H1 (cell line): ENCODE measurements at regions not wholly inside any gene's neighbourhood (a gene's known extent, or its start where the extent isn't known, plus 50 kb on each side); places are given as distances from the start of the nearest gene placed in this dataset.

Experiments used
- CTCF ChIA-PET: fragments of 300-600 bp; sonication (Branson Sonifier 250); formaldehyde crosslinking; loops from one replicate; lab custom pipeline; 2021; ENCODE audit not compliant: partially characterized antibody; lab: Charles Lee
- POLR2A ChIA-PET: fragments of 300-600 bp; sonication (Branson Sonifier 250); formaldehyde crosslinking; loops from one replicate; lab custom pipeline; 2021; ENCODE audit warnings: inconsistent platforms; ENCODE audit not compliant: partially characterized antibody; lab: Charles Lee
- DNase-seq, 2 experiments: peaks; one replicate each; pipeline versions ENCODE4 v3.0.0 to v3.0.0-alpha.2; 2010 to 2022; ENCODE audit warnings: low spot score in 2 of 2, low read depth in 1 of 2, mixed read lengths in 1 of 2
- FAIRE-seq: peaks from 2 replicates; lab custom pipeline; 2011; peaks lifted over from hg19 to GRCh38; lab: Jason Lieb, UNC
- H2AFZ ChIP-seq: 2 replicates; pipeline ENCODE4 v1.8.1; 2012; ENCODE audit warnings: low read length, inconsistent platforms
- H2AK5ac ChIP-seq: 2 replicates; pipeline ENCODE4 v1.6.1; 2013; ENCODE audit warnings: low read depth, low read length
- H2BK120ac ChIP-seq: replicated peaks from 2 replicates; pipeline ENCODE3; 2013; ENCODE audit warnings: low read depth, low read length, inconsistent platforms
- H2BK12ac ChIP-seq: 2 replicates; pipeline ENCODE4 v1.6.1; 2013; ENCODE audit warnings: low read depth, low read length
- H2BK15ac ChIP-seq: 2 replicates; pipeline ENCODE4 v1.6.1; 2013; ENCODE audit warnings: low read length
- H2BK20ac ChIP-seq: 2 replicates; pipeline ENCODE4 v1.6.1; 2013; ENCODE audit warnings: low read length
- H2BK5ac ChIP-seq: 2 replicates; pipeline ENCODE4 v1.6.1; 2013; ENCODE audit warnings: low read depth, low read length
- H3K14ac ChIP-seq: 2 replicates; pipeline ENCODE4 v1.6.1; 2013; ENCODE audit warnings: inconsistent platforms; ENCODE audit not compliant: insufficient read length
- H3K18ac ChIP-seq: 2 replicates; pipeline ENCODE4 v1.6.1; 2013; ENCODE audit warnings: low read length; ENCODE audit errors: extremely low read depth
- H3K23ac ChIP-seq: 2 replicates; pipeline ENCODE4 v1.6.1; 2013; ENCODE audit warnings: inconsistent platforms; ENCODE audit not compliant: insufficient read length
- H3K23me2 ChIP-seq: 2 replicates; pipeline ENCODE4 v1.6.1; 2013; ENCODE audit warnings: low read depth, low read length
- H3K27ac ChIP-seq: 2 replicates; pipeline ENCODE4 v1.6.1; 2011; ENCODE audit warnings: low read depth, low read length, inconsistent platforms
- H3K27me3 ChIP-seq, 4 experiments: replicated peaks in 1 of 4; 1 replicate in 1 of 4; 2 replicates in 3 of 4; pipeline versions ENCODE4 v1.6.1 to v1.8.1; 2011 to 2013; ENCODE audit warnings: low read length in 3 of 4, mild to moderate bottlenecking in 3 of 4, inconsistent platforms in 2 of 4, mixed read lengths in 2 of 4, moderate library complexity in 1 of 4; ENCODE audit not compliant: control insufficient read depth in 3 of 4, insufficient read depth in 3 of 4; ENCODE audit errors: extremely low read depth in 1 of 4
- H3K36me3 ChIP-seq, 4 experiments: 2 replicates each; pipeline versions ENCODE4 v1.6.1 to v1.8.1; 2011 to 2013; ENCODE audit warnings: mild to moderate bottlenecking in 4 of 4, low read length in 3 of 4, moderate library complexity in 2 of 4, control low read depth in 1 of 4, inconsistent platforms in 1 of 4; ENCODE audit not compliant: insufficient read depth in 4 of 4, control insufficient read depth in 2 of 4
- H3K4ac ChIP-seq: replicated peaks from 2 replicates; pipeline ENCODE3; 2013; ENCODE audit warnings: low read length, low read depth, mixed read lengths, inconsistent platforms; ENCODE audit not compliant: insufficient read length
- H3K4me1 ChIP-seq, 4 experiments: replicated peaks in 1 of 4; 1 replicate in 1 of 4; 2 replicates in 3 of 4; pipeline versions ENCODE4 v1.6.1 to v1.8.1; 2011 to 2013; ENCODE audit warnings: low read length in 3 of 4, inconsistent platforms in 2 of 4, mixed read lengths in 1 of 4; ENCODE audit not compliant: insufficient read depth in 4 of 4, control insufficient read depth in 3 of 4
- H3K4me2 ChIP-seq, 2 experiments: 2 replicates each; pipeline versions ENCODE4 v1.6.1 to v1.8.1; 2011 to 2013; ENCODE audit warnings: low read depth in 2 of 2, low read length in 2 of 2, control low read depth in 1 of 2, inconsistent platforms in 1 of 2, mild to moderate bottlenecking in 1 of 2; ENCODE audit not compliant: insufficient read depth in 1 of 2
- H3K4me3 ChIP-seq, 4 experiments: fragments of 200-600, 300-600 bp in 1 of 4; sonication (generic), shearing (Covaris generic), sonication (Bioruptor Twin) in 1 of 4; 2 replicates each; pipeline versions ENCODE4 v1.5.1 to v1.8.1; 2011 to 2016; ENCODE audit warnings: low read length in 4 of 4, low read depth in 3 of 4, control low read depth in 2 of 4, inconsistent platforms in 2 of 4, mild to moderate bottlenecking in 2 of 4, mixed read lengths in 1 of 4, moderate library complexity in 1 of 4; ENCODE audit not compliant: insufficient read depth in 2 of 4; ENCODE audit errors: extremely low read depth in 1 of 4
- H3K56ac ChIP-seq: replicated peaks from 2 replicates; pipeline ENCODE3; 2013; ENCODE audit warnings: low read depth, mild to moderate bottlenecking, mixed read lengths, low read length, inconsistent platforms; ENCODE audit not compliant: insufficient read length
- H3K79me1 ChIP-seq: 2 replicates; pipeline ENCODE4 v1.6.1; 2013; ENCODE audit warnings: low read depth, low read length, control low read depth
- H3K79me2 ChIP-seq, 2 experiments: 2 replicates each; pipeline versions ENCODE4 v1.6.1 to v1.8.1; 2012 to 2013; ENCODE audit warnings: low read length in 2 of 2, mild to moderate bottlenecking in 2 of 2, inconsistent platforms in 1 of 2; ENCODE audit not compliant: insufficient read depth in 2 of 2, control insufficient read depth in 1 of 2
- H3K9ac ChIP-seq, 4 experiments: replicated peaks in 1 of 4; 1 replicate in 1 of 4; 2 replicates in 3 of 4; pipeline versions ENCODE4 v1.6.1 to v1.8.1; 2011 to 2013; ENCODE audit warnings: low read depth in 3 of 4, low read length in 3 of 4, control low read depth in 2 of 4, mild to moderate bottlenecking in 2 of 4, moderate library complexity in 2 of 4, inconsistent platforms in 1 of 4; ENCODE audit errors: extremely low read depth in 1 of 4
- H3K9me3 ChIP-seq, 2 experiments: 2 replicates each; pipeline versions ENCODE4 v1.6.1 to v1.8.1; 2012 to 2013; ENCODE audit warnings: mild to moderate bottlenecking in 2 of 2, moderate library complexity in 2 of 2, control low read depth in 1 of 2, inconsistent platforms in 1 of 2, low read depth in 1 of 2, low read length in 1 of 2, mixed read lengths in 1 of 2; ENCODE audit not compliant: insufficient read depth in 2 of 2
- H4K20me1 ChIP-seq, 2 experiments: replicated peaks in 1 of 2; 2 replicates each; pipeline versions ENCODE3 to v1.8.1; 2011 to 2013; ENCODE audit warnings: inconsistent platforms in 2 of 2, low read length in 2 of 2, mild to moderate bottlenecking in 1 of 2; ENCODE audit not compliant: insufficient read depth in 2 of 2, control insufficient read depth in 1 of 2
- H4K5ac ChIP-seq: 2 replicates; pipeline ENCODE4 v1.6.1; 2013; ENCODE audit warnings: low read length, low read depth, mixed read lengths, inconsistent platforms; ENCODE audit not compliant: insufficient read length
- H4K8ac ChIP-seq: 2 replicates; pipeline ENCODE4 v1.8.0; 2013; ENCODE audit warnings: mild to moderate bottlenecking, moderate library complexity, low read length, inconsistent platforms; ENCODE audit not compliant: insufficient read depth; ENCODE audit errors: extremely low read depth
- H4K91ac ChIP-seq: replicated peaks from 2 replicates; pipeline ENCODE3; 2013; ENCODE audit warnings: low read length, mixed read lengths, inconsistent platforms; ENCODE audit not compliant: insufficient read length
- JUND ChIP-seq: IDR thresholded peaks from 2 replicates; pipeline ENCODE4 v1.6.1; 2011; ENCODE audit warnings: mild to moderate bottlenecking, improper control_type of control experiment, low read length
- MAFK ChIP-seq: IDR thresholded peaks from 2 replicates; pipeline ENCODE4 v1.6.1; 2012; ENCODE audit warnings: low read depth, mild to moderate bottlenecking, improper control_type of control experiment, low read length
- RFX5 ChIP-seq: IDR thresholded peaks from 2 replicates; pipeline ENCODE4 v1.6.1; 2011; ENCODE audit warnings: low read depth, low read length, improper control_type of control experiment, borderline replicate concordance
- RXRA ChIP-seq: IDR thresholded peaks from 2 replicates; pipeline ENCODE4 v1.6.1; 2011; ENCODE audit warnings: low read depth, mild to moderate bottlenecking, low read length, moderate library complexity; ENCODE audit not compliant: insufficient read depth
- TAF1 ChIP-seq: IDR thresholded peaks from 2 replicates; pipeline ENCODE4 v1.6.1; 2011; ENCODE audit warnings: mild to moderate bottlenecking, low read depth, low read length
- whole genome bisulfite sequencing, 2 experiments: shearing (Covaris generic) in 1 of 2; methylation state at CpG; one replicate each; pipeline versions ENCODE4 v1.1.6 to v1.1.7; 2013 to 2015; ENCODE audit warnings: low lambda C conversion rate in 2 of 2, mixed read lengths in 2 of 2, inconsistent platforms in 1 of 2, low coverage in 1 of 2, missing lambda C conversion rate in 1 of 2; ENCODE audit not compliant: insufficient replicate concordance in 2 of 2, insufficient coverage in 1 of 2, insufficient read length in 1 of 2; ENCODE audit errors: extremely low coverage in 1 of 2, missing lambda C conversion rate in 1 of 2; 5-methylcytosine and 5-hydroxymethylcytosine counted together
- TF ChIP-seq, protein P1 (sequence below), 3 experiments: IDR thresholded peaks; 1 replicate in 2 of 3; 2 replicates in 1 of 3; pipeline versions ENCODE4 v1.5.1 to v1.6.1; 2011; ENCODE audit warnings: low read length in 3 of 3, mild to moderate bottlenecking in 3 of 3, inconsistent platforms in 2 of 3, low read depth in 1 of 3, moderate library complexity in 1 of 3; ENCODE audit not compliant: insufficient read depth in 1 of 3; ENCODE audit errors: control extremely low read depth in 1 of 3
- TF ChIP-seq, protein P2 (sequence below): IDR thresholded peaks from 2 replicates; pipeline ENCODE4 v1.6.1; 2012; ENCODE audit warnings: inconsistent platforms

DNA sequence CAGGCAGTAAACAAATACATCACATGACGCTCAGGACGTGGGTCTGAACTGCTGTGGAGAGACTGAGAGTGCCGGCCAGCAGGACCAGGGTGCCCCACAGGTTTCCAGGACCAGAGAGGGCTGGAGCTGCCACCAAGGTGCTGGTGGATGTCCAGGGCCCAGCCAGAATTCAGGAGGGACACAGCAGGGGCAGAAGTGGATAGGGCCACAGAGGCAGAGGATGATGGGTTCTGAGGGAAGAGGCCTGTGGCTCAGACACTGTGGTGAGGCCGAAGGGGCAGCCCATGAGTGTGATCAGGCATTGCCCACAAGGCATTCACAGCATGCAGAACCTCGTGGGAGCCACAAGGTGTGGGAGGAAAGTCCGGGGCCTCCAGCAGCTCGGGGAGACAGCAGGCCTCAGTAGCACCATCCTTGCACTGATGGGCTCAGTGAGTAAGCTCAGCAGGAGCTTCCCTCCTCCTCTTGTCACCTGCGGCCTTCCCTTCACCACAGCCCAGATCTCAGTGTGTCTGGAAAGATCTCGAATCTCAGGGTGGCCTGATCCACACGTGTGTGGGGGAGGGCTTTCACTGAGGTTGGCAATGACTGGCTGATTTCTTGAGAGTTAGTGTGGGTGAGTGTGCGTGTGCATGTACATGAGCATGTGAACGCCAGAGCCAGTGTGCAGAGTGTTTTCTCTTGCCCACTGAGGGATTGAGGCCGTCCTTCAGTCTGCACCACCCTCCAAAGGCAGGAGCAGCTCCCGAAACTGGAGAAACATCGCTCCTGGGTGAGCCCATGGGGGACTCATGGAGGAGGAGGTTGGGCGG is 181.8 kb upstream of the RAB6C start:
- no peaks in the 10 kb centered on the region for H3K36me3 ChIP-seq
- H3K4me1 ChIP-seq, result peaks cover 0 to 10% (median 4%) of the 10 kb centered on the region in 4 experiments; a peak in 3 of 7 replicates
- H4K91ac ChIP-seq, result no peak overlapping the region
- H2AFZ ChIP-seq, result no peak overlapping the region
- WGBS, 2 experiments, result 88% methylated on average over 15 of the region's 16 CpGs; no CpG with 5 or more reads in 1 of the 2 experiments
- DNase-seq, result no peak
- ChIA-PET CTCF (interaction anchor here (1.1 to 1.2 kb wide), 2 partner anchors 12 to 33 kb away, joined by 3 read pairs; no protein-coding TSS in a partner anchor), POLR2A (no interaction called here)
- no peak for FAIRE-seq
- H3K23ac ChIP-seq, result no peak overlapping the region
- no peak overlapping the region for H3K4me2 ChIP-seq
- H4K5ac ChIP-seq, result no peak overlapping the region
- TF ChIP-seq, protein P1, sequence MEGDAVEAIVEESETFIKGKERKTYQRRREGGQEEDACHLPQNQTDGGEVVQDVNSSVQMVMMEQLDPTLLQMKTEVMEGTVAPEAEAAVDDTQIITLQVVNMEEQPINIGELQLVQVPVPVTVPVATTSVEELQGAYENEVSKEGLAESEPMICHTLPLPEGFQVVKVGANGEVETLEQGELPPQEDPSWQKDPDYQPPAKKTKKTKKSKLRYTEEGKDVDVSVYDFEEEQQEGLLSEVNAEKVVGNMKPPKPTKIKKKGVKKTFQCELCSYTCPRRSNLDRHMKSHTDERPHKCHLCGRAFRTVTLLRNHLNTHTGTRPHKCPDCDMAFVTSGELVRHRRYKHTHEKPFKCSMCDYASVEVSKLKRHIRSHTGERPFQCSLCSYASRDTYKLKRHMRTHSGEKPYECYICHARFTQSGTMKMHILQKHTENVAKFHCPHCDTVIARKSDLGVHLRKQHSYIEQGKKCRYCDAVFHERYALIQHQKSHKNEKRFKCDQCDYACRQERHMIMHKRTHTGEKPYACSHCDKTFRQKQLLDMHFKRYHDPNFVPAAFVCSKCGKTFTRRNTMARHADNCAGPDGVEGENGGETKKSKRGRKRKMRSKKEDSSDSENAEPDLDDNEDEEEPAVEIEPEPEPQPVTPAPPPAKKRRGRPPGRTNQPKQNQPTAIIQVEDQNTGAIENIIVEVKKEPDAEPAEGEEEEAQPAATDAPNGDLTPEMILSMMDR (IDR thresholded peaks at IDR 0.05; ENCODE audit: control extremely low read depth in 1 of 3, insufficient read depth in 1 of 3, low read depth in 1 of 3, low read length in 3 of 3), result no peak
- TF ChIP-seq MAFK, result no peak
- no peak for TF ChIP-seq JUND
- TF ChIP-seq, protein P2, sequence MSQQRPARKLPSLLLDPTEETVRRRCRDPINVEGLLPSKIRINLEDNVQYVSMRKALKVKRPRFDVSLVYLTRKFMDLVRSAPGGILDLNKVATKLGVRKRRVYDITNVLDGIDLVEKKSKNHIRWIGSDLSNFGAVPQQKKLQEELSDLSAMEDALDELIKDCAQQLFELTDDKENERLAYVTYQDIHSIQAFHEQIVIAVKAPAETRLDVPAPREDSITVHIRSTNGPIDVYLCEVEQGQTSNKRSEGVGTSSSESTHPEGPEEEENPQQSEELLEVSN, result no peak
- no peak for TF ChIP-seq RFX5
- no peak for TF ChIP-seq RXRA
- TF ChIP-seq TAF1, result no peak
- no peaks in the 10 kb centered on the region for H3K23me2 ChIP-seq
- no peak overlapping the region; the same call in 1 of the 2 replicates for H4K8ac ChIP-seq
- no peaks in the 10 kb centered on the region for H3K27me3 ChIP-seq
- 0 out of 2 replicates have a peak overlapping the region, but pooled peaks have one; percentile 35 for H2BK12ac ChIP-seq
- H3K4me3 ChIP-seq, result no peak overlapping the region
- no peak overlapping the region for H3K14ac ChIP-seq
- no peak overlapping the region for H2BK20ac ChIP-seq
- H3K9ac ChIP-seq, result no peak overlapping the region
- H2AK5ac ChIP-seq, result no peak overlapping the region
- H3K18ac ChIP-seq, result no peak overlapping the region; the same call in 1 of the 2 replicates
- H2BK15ac ChIP-seq, result no peak overlapping the region
- no peak overlapping the region for H3K4ac ChIP-seq
- no peaks in the 10 kb centered on the region for H3K79me1 ChIP-seq
- no peaks in the 10 kb centered on the region for H3K79me2 ChIP-seq
- H2BK120ac ChIP-seq, result no peak overlapping the region
- no peak overlapping the region for H2BK5ac ChIP-seq
- no peak overlapping the region for H3K27ac ChIP-seq
- H4K20me1 ChIP-seq, result no peaks in the 10 kb centered on the region
- no peaks in the 10 kb centered on the region for H3K9me3 ChIP-seq
- no peak overlapping the region for H3K56ac ChIP-seq
